Keratinocyte (primary cell): ENCODE measurements at regions not wholly inside any gene's neighbourhood (a gene's known extent, or its start where the extent isn't known, plus 50 kb on each side); places are given as distances from the start of the nearest gene placed in this dataset.

Experiments used
- DNase-seq: peaks from one replicate; pipeline ENCODE4 v3.0.0-alpha.2; 2011; ENCODE audit warnings: low read depth, missing footprints, low spot score
- FAIRE-seq: peaks from 2 replicates; lab custom pipeline; 2011; peaks lifted over from hg19 to GRCh38; lab: Jason Lieb, UNC
- H2AFZ ChIP-seq: 2 replicates; pipeline ENCODE4 v1.6.0; 2012; ENCODE audit warnings: low read length, control low read depth, inconsistent platforms; ENCODE audit not compliant: control insufficient read depth
- H3K27ac ChIP-seq: 2 replicates; pipeline ENCODE4 v1.5.1; 2011; ENCODE audit warnings: low read length; ENCODE audit not compliant: control insufficient read depth, insufficient read depth
- H3K27me3 ChIP-seq: 3 replicates; pipeline ENCODE4 v1.6.0; 2011; ENCODE audit warnings: low read length; ENCODE audit not compliant: control insufficient read depth, insufficient read depth; ENCODE audit errors: extremely low read depth
- H3K36me3 ChIP-seq, 2 experiments: 2 replicates in 1 of 2; 3 replicates in 1 of 2; pipeline ENCODE4 v1.5.1; 2011; ENCODE audit warnings: low read length in 2 of 2, mild to moderate bottlenecking in 1 of 2; ENCODE audit not compliant: control insufficient read depth in 2 of 2, insufficient read depth in 2 of 2; ENCODE audit errors: extremely low read depth in 1 of 2
- H3K4me1 ChIP-seq: 3 replicates; pipeline ENCODE4 v1.5.1; 2011; ENCODE audit warnings: low read length; ENCODE audit not compliant: control insufficient read depth, insufficient read depth; ENCODE audit errors: extremely low read depth
- H3K4me2 ChIP-seq: 3 replicates; pipeline ENCODE4 v1.6.0; 2011; ENCODE audit warnings: low read depth, low read length; ENCODE audit not compliant: control insufficient read depth, insufficient read depth; ENCODE audit errors: extremely low read depth
- H3K4me3 ChIP-seq, 3 experiments: fragments of 200-600 bp in 1 of 3; sonication (generic) in 1 of 3; 2 replicates in 2 of 3; 3 replicates in 1 of 3; pipeline ENCODE4 v1.5.1; 2011 to 2016; ENCODE audit warnings: low read length in 3 of 3, mild to moderate bottlenecking in 3 of 3, control low read depth in 2 of 3, inconsistent platforms in 1 of 3, low read depth in 1 of 3, mixed read lengths in 1 of 3, mixed run types in 1 of 3, moderate library complexity in 1 of 3; ENCODE audit not compliant: control insufficient read depth in 2 of 3, insufficient read depth in 2 of 3; ENCODE audit errors: extremely low read depth in 1 of 3
- H3K79me2 ChIP-seq: 2 replicates; pipeline ENCODE4 v1.6.0; 2012; ENCODE audit warnings: low read length; ENCODE audit not compliant: control insufficient read depth, insufficient read depth
- H3K9ac ChIP-seq: 3 replicates; pipeline ENCODE4 v1.6.0; 2011; ENCODE audit warnings: low read length; ENCODE audit not compliant: control insufficient read depth, insufficient read depth; ENCODE audit errors: extremely low read depth
- H3K9me1 ChIP-seq: 3 replicates; pipeline ENCODE4 v1.6.0; 2011; ENCODE audit warnings: low read length; ENCODE audit not compliant: control insufficient read depth, insufficient read depth; ENCODE audit errors: extremely low read depth
- H3K9me3 ChIP-seq: 2 replicates; pipeline ENCODE4 v1.5.1; 2012; ENCODE audit warnings: low read depth, low read length; ENCODE audit not compliant: control insufficient read depth
- H4K20me1 ChIP-seq: 3 replicates; pipeline ENCODE4 v1.6.0; 2011; ENCODE audit warnings: low read length; ENCODE audit not compliant: control insufficient read depth, insufficient read depth; ENCODE audit errors: extremely low read depth
- CTCF ChIP-seq, 3 experiments: IDR thresholded peaks in 1 of 3; conservative IDR thresholded peaks in 1 of 3; optimal IDR thresholded peaks in 1 of 3; 2 replicates in 2 of 3; 3 replicates in 1 of 3; pipeline versions ENCODE3 to v1.5.1; 2011; ENCODE audit warnings: low read length in 3 of 3, mild to moderate bottlenecking in 3 of 3, moderate library complexity in 2 of 3, control low read depth in 1 of 3, inconsistent platforms in 1 of 3; ENCODE audit not compliant: insufficient read depth in 2 of 3; ENCODE audit errors: extremely low read depth in 1 of 3
- EZH2 ChIP-seq: IDR thresholded peaks from one replicate; pipeline ENCODE4 v1.6.1; 2012; ENCODE audit warnings: inconsistent platforms, mild to moderate bottlenecking, low read length, moderate library complexity
- dilution Hi-C: fragments of 300-500 bp; cut with MboI; formaldehyde crosslinking; loops from one replicate; pipeline ENCODE4 v1.7.0; 2020; ENCODE audit warnings: low sequenced_read_pairs; ENCODE audit not compliant: extremely low pct_ligation_motif_present

- no peaks in the 10 kb centered on the region for H3K9me3 ChIP-seq
- dilution Hi-C loops: no loop called here
These were observed 241.4 kb upstream of the TBL1XR1 start for GRCh38 chr3:177438596-177439220.

GRCh38 chr3:177439694-177440269 is 242.5 kb upstream of the TBL1XR1 start:
- Histone ChIP-seq H3K4me3 (no peak overlapping the region), H3K27me3 (no peaks in the 10 kb centered on the region), H3K36me3 (no peaks in the 10 kb centered on the region), H3K9me3 (no peaks in the 10 kb centered on the region), H4K20me1 (no peaks in the 10 kb centered on the region), H3K27ac (no peak overlapping the region), H3K79me2 (no peaks in the 10 kb centered on the region), H2AFZ (no peak overlapping the region), H3K4me1 (peaks cover 14% of the 10 kb centered on the region), H3K9me1 (no peaks in the 10 kb centered on the region), H3K4me2 (no peak overlapping the region), H3K9ac (no peak overlapping the region)
- no peak for DNase-seq
- dilution Hi-C loops: no loop called here
- FAIRE-seq: no peak
- TF ChIP-seq EZH2 (no peak), CTCF (optimal IDR thresholded peaks at IDR 0.05 in 1 of 3, IDR thresholded peaks at IDR 0.05 in 1 of 3, conservative IDR thresholded peaks at IDR 0.05 in 1 of 3; ENCODE audit: extremely low read depth in 1 of 3, insufficient read depth in 2 of 3, low read length in 3 of 3) (no peak)

More at GRCh38 chr3:177438596-177439220, 241.4 kb upstream of the TBL1XR1 start:
- Histone ChIP-seq H3K9ac (no peak overlapping the region), H3K27ac (no peak overlapping the region), H3K36me3 (no peaks in the 10 kb centered on the region), H3K79me2 (no peaks in the 10 kb centered on the region), H3K27me3 (no peaks in the 10 kb centered on the region), H3K4me1 (peaks cover 14% of the 10 kb centered on the region), H3K9me1 (no peaks in the 10 kb centered on the region), H3K4me3 (no peak overlapping the region), H4K20me1 (no peaks in the 10 kb centered on the region), H3K4me2 (no peak overlapping the region), H2AFZ (no peak overlapping the region)
- TF ChIP-seq CTCF (optimal IDR thresholded peaks at IDR 0.05 in 1 of 3, IDR thresholded peaks at IDR 0.05 in 1 of 3, conservative IDR thresholded peaks at IDR 0.05 in 1 of 3; ENCODE audit: extremely low read depth in 1 of 3, insufficient read depth in 2 of 3, low read length in 3 of 3) (no peak), EZH2 (no peak)
- DNase-seq (no peak), FAIRE-seq (no peak)
